ENCODE measurements at regions not wholly inside any gene's neighbourhood (a gene's known extent, or its start where the extent isn't known, plus 50 kb on each side); places are given as distances from the start of the nearest gene placed in this dataset.
A peak's percentile ranks its signal among the peaks of the same experiment; 100 is the strongest.
"Not testable (repeated sequence)": the region's sequence is repeated elsewhere in the genome, so short reads cannot be mapped to it uniquely, and the experiment has no call there.

GRCh38 chr6:51213811-51214210 is 395.1 kb downstream of the TFAP2B start:
- peak in 1 of 56 donors; percentile 2 for DNase-seq

DNA sequence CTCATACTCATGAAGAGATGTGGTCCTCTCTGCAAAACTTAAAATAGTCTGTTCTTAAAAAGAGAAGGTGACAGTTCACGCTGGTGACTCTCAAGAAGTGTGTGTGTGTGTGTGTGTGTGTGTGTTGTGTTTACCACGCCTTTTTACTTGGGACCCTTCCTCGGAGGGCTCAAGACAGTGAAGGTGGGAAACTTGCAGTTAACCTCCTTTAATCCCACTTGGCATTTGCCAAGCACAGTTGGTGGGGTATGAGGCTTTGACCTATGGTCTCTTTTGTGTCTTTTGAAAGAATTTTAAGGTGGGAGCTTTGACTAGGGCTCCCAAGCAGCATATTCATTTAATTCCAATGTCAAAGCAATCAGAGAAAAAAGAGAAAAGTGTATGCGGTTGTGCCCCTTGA is 395.8 kb downstream of the TFAP2B start:
- DNase-seq: no peak

DNA sequence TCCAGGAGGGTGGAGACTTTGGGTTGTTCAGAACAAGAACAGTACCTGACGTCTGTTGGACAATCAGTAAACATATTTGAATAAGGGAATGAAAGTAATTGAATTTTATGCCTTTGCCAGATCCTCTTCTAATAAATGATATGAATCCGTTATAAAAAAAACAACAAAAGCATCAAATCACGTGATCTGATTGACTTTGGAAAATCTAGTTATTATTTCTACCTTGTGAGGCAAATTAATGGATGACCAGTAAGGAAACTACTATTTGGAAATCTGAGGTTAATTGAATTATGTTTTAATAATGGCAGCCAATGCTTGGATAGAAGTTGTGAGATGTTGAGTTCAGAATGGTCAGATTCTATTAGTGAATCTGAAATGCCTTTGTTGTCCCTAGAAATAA is 399.5 kb downstream of the TFAP2B start:
- DNase-seq: no peak

DNA sequence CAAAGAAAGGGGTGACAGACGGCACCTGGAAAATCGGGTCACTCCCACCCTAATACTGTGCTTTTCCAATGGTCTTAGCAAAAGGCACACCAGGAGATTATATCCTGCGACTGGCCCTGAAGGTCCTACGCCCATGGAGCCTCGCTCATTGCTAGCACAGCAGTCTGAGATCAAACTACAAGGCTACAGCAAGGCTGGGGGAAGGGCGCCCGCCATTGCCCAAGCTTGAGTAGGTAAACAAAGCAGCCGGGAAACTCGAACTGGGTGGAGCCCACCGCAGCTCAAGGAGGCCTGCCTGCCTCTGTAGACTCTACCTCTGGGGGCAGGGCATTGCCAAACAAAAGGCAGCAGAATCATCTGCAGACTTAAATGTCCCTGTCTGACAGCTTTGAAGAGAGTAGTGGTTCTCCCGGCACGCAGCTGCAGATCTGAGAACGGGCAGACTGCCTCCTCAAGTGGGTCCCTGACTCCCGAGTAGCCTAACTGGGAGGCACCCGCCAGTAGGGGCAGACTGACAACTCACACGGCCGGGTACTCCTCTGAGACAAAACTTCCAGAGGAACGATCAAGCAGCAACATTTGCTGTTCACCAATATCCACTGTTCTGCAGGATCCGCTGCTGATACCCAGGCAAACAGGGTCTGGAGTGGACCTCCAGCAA is 406.0 kb downstream of the TFAP2B start:
- not testable (repeated sequence) for DNase-seq

DNA sequence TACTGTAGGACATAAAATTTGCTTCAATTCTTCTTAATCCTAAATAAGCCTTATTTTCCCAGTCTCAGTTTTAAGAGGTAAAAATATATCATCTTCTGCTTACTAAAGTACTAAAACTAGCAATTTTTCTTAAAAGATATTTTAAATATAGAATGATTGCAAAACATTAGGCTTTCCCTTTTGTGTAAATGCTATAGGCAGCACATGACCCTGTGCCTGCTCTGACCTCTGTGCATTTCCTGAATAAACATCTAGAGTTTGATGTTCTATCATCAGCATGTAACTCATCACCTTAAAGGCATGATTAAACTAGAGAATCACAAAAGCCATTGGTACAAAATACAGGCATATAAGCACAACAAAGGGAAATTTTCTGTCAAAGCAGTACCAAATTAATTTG is 422.7 kb downstream of the TFAP2B start:
- no peak for DNase-seq

DNA sequence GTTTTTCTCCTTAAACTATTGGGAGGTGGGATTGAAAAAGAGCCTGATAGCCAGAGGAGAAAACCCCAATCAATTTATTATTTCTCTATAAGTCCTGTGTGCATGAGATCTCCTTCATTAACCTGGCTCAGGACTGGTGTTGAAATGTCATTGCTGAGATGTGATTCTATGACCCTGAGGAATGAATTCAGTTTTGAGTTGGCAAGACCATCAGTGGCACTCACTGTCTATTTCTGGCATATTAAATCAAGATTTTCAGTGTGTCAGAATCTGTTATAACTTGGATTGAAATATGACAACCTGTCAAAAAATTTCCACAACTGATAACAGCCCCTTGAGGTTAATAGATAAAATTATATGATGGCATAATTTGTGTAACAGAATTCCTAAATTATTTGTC is 431.1 kb downstream of the TFAP2B start:
- no peak for DNase-seq

- DNase-seq: no peak
These were observed 431.6 kb downstream of the TFAP2B start for GRCh38 chr6:51250317-51250716.

- DNase-seq: no peak
These were observed 439.3 kb downstream of the TFAP2B start for GRCh38 chr6:51257938-51258337.

DNA sequence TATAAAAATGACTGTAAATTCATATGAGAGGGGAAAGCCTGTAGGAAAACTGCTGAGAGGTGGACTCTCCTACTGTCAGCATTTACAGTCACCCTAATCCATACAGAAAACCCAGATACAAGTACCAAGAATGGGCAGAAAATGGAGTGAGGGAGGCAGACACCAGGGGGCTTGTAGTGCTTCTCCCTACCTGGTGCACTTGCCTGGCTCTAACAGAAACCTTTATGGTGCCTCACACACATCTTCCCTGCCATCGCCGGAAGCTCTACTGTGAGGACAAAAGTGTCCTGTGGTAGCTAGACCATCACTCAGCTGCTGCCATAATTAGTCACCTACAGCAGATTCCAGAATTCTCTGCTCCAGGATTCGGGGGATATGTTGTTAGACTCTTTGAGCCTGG is 441.3 kb downstream of the TFAP2B start:
- DNase-seq: no peak

- DNase-seq: no peak
These were observed 443.0 kb downstream of the TFAP2B start for GRCh38 chr6:51261691-51262090.

- peak in 2 of 56 donors; percentile 12 to 48 for DNase-seq
These were observed 446.8 kb downstream of the TFAP2B start for GRCh38 chr6:51265426-51265825.

DNA sequence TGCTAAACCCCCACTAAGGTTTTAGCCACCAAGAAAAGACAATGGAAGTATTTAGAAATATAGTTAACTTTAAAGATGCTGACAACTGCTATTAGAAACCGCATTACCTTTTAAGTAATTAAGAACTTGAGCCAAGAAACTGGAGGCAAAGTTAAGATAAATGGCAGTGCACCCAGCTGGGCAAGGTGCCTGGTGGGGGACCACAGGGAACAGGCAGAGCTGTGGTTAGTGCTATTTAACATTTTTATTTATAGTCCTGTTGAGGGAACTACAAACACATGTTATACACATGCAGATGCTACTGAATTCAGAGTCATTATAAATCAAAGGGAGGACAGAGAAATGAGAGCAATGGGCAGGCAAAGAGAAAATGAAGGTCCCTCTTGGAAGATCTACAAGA is 447.9 kb downstream of the TFAP2B start:
- DNase-seq: no peak

- DNase-seq: no peak
These were observed 450.0 kb downstream of the TFAP2B start for GRCh38 chr6:51268666-51269065.

DNA sequence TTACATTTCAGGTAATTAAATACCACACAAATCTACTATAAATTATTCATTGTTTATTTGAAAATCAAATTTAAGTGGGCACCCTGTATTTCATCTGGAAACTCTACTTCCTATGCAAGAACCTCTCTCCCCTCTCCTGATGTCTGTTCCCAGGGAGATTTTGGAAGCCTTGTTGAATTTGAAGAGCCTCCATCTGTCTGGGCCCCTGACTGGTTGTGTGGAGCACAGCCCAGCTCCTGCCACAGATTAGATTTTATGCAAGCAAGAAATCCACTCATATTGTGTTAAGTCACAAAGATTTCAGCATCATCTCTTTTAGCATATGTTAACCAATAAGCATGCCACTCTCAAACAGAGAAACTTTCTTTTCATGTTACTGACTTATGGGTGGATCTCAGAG is 451.2 kb downstream of the TFAP2B start:
- DNase-seq: no peak

DNA sequence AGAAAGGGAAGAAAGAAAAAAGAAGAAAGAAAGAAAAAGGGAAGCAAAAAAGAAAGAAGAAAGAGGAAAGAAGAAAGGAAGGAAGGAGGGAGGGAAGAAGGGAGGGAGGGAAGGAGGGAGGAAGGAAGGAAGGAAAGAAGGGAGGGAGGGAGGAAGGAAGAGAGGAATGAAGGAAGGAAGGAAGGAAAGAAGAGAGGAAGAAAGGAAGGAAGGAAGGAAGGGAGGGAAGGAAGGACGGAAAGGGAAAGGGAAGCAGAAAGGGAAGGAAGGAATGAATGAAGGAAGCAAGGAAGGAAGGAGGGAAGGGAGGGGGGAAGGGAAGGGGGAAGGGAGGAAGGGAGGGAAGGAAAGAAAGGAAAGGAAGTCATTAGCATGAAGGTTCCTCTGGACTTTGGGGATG is 452.9 kb downstream of the TFAP2B start:
- DNase-seq: no peak

GRCh38 chr6:51273228-51273961 is 454.7 kb downstream of the TFAP2B start:
- peak in 4 of 56 donors; percentile 1 to 28 (median 14) for DNase-seq

- DNase-seq: no peak
These were observed 458.8 kb downstream of the TFAP2B start for GRCh38 chr6:51277474-51277873.

- DNase-seq: no peak
These were observed 463.4 kb downstream of the TFAP2B start for GRCh38 chr6:51282026-51282425.

DNA sequence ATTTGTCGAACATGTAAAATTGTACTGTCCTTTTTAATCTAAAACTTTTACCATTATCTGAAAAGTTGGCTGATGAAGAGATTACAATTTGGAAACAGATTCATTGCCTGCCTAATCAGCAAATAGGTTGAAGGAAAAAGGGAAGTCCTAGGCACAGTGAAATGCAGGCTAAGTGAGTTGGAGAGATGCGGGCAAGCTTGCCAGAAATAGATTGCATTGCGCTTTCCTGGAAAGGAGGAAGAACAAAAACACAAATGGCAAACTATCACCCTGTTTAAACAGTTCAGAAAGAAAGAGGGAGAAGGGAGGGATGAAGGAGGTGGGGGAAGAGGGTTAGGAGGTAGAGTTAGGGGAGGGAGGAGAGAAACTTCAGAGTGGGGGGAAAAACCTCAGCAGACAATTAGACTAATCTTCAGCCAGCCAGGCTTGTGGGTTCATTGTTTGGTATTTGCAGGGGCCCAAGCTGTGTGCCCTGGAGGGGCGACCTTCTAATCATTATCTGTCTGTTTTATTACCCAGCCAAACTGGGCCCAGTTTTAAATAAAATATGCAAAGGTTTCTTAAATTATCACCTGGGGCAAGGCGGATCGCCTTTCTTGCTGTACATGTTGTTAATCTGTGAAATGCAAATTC is 465.2 kb downstream of the TFAP2B start:
- peak in 1 of 56 donors; percentile 4 for DNase-seq

DNA sequence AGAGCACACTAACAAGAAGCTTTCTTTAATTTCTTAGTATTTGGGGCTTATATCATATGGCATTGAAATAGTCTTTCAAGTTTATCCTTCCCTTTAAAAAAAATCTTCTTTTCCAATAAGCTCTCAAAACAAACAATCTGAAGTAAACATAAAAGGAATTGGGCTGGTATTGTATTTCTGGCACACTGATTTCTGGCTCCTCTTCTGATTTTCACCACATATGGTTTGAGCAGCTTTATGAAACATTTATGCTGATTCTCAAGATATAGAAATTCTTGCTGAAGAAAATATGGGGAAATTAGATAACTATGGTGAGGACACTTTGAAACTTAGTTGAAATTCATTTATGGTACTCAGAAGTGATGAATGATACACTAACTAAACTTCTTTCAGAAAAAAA is 467.2 kb downstream of the TFAP2B start:
- no peak for DNase-seq

GRCh38 chr6:51289041-51289440 is 470.4 kb downstream of the TFAP2B start:
- DNase-seq: no peak

- no peak for DNase-seq
These were observed 474.0 kb downstream of the TFAP2B start for GRCh38 chr6:51292659-51293058.
